ENCODE measurements at regions not wholly inside any gene's neighbourhood (a gene's known extent, or its start where the extent isn't known, plus 50 kb on each side); places are given as distances from the start of the nearest gene placed in this dataset.

DNA sequence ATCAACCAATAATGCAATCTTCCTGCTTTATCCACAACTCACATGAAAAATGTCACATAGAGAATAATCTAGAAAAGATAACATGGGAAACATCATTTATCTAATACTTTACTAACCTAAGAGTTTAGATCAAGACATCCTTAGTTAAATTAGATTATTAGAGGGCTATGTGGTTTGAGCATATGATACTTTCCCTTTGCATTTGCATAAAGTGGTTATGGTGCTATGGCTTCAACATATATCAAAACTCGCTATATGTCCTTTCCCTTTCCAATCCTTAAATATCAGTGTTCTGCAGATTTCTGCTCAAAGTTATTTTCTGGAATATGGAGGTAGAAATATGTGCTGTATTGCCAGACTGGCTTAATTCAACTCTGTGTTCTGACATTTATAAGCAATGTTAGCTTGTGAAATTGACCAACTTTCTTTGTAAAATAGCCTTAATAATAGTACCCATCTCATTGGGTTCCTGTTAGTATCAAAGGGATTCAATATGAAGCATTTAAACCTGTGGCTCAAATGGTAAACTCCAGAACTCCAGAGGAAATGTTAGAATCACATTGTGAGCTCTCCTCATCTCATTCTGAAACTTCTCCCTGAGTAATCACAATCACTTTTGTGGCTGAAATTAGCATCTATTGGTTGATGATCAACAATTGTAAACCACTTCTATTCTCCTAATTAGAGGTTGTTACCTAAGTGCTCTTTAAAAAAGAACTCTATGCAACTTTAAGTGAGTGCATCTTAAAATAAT lies 1089.9 kb upstream of the SLC39A10 start:
- TF ChIP-seq POLR2A (IDR thresholded peaks at IDR 0.05) (no peak), POLR2AphosphoS5 (IDR thresholded peaks at IDR 0.05) (no peak)
- TF ChIP-seq, protein P1, sequence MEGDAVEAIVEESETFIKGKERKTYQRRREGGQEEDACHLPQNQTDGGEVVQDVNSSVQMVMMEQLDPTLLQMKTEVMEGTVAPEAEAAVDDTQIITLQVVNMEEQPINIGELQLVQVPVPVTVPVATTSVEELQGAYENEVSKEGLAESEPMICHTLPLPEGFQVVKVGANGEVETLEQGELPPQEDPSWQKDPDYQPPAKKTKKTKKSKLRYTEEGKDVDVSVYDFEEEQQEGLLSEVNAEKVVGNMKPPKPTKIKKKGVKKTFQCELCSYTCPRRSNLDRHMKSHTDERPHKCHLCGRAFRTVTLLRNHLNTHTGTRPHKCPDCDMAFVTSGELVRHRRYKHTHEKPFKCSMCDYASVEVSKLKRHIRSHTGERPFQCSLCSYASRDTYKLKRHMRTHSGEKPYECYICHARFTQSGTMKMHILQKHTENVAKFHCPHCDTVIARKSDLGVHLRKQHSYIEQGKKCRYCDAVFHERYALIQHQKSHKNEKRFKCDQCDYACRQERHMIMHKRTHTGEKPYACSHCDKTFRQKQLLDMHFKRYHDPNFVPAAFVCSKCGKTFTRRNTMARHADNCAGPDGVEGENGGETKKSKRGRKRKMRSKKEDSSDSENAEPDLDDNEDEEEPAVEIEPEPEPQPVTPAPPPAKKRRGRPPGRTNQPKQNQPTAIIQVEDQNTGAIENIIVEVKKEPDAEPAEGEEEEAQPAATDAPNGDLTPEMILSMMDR (IDR thresholded peaks at IDR 0.05): no peak

Data from suprapubic skin (tissue), 4 donors.